MCF 10A (cell line): ENCODE measurements at regions not wholly inside any gene's neighbourhood (a gene's known extent, or its start where the extent isn't known, plus 50 kb on each side); places are given as distances from the start of the nearest gene placed in this dataset.

ENCODE experiments used
- BruUV-seq: library from RNA; stranded (reverse); fragments of 400-500 nt; replicated peaks from 2 replicates; lab custom pipeline; 2021; lab: Mats Ljungman, UMichigan
- CTCF ChIA-PET: fragments of 300-600 bp; sonication (Branson Sonifier 250); formaldehyde crosslinking; extraction: SDS; loops from one replicate; lab custom pipeline; 2021; ENCODE audit warnings: antibody characterized with exemption, inconsistent platforms; lab: Yijun Ruan, JAX
- POLR2A ChIA-PET: fragments of 300-600, 350-650 bp; sonication (Branson Sonifier 250); formaldehyde crosslinking; extraction: SDS; loops from one replicate; lab custom pipeline; 2020; ENCODE audit warnings: antibody characterized with exemption, inconsistent platforms; lab: Yijun Ruan, JAX
- DNase-seq: peaks from one replicate; pipeline ENCODE4 v3.0.0-alpha.2; 2018; ENCODE audit not compliant: unreplicated experiment
- H3K27ac Mint-ChIP-seq: one replicate; pipeline ENCODE4 v1.8.0; 2022; ENCODE audit warnings: mild to moderate bottlenecking, low read depth, mixed read lengths; ENCODE audit not compliant: unreplicated experiment
- H3K27me3 Mint-ChIP-seq: one replicate; pipeline ENCODE4 v1.8.0; 2022; ENCODE audit warnings: mixed read lengths; ENCODE audit not compliant: insufficient read depth, unreplicated experiment
- H3K36me3 Mint-ChIP-seq: one replicate; pipeline ENCODE4 v1.8.0; 2022; ENCODE audit warnings: mild to moderate bottlenecking, moderate library complexity, mixed read lengths; ENCODE audit not compliant: insufficient read depth, unreplicated experiment
- H3K4me1 Mint-ChIP-seq: one replicate; pipeline ENCODE4 v1.8.0; 2022; ENCODE audit warnings: mixed read lengths; ENCODE audit not compliant: insufficient read depth, unreplicated experiment
- H3K4me3 Mint-ChIP-seq: one replicate; pipeline ENCODE4 v1.8.0; 2022; ENCODE audit warnings: mild to moderate bottlenecking, moderate library complexity, mixed read lengths; ENCODE audit not compliant: unreplicated experiment
- H3K9me3 Mint-ChIP-seq: one replicate; pipeline ENCODE4 v1.8.0; 2022; ENCODE audit warnings: mixed read lengths; ENCODE audit not compliant: unreplicated experiment
- intact Hi-C: fragments of 100-400 bp; cut with micrococcal nuclease; formaldehyde crosslinking; loops from 2 replicates; pipeline ENCODE4 v1.14.1; 2022
- TF ChIP-seq, protein P1 (sequence below): fragments of 200-600 bp; IDR thresholded peaks from one replicate; pipeline ENCODE4 v1.8.0; 2022; ENCODE audit warnings: antibody characterized with exemption, mild to moderate bottlenecking; ENCODE audit not compliant: unreplicated experiment

DNA sequence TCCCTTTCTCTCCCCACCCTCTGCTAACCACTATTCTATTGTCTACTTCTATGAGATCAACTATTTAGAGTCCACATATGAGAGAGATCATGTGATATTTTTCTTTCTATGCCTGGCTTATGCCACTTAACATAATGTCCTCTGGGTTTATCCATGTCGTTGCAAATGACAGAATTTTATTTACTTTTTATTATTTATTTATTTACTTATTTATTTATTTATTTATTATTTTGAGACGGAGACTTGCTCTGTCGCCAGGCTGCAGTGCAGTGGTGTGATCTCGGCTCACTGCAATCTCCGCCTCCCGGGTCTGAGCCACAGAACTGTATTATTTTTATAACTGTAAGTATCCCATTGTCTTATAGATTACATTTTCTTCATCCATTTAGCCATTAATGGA, 443.4 kb upstream of the CDH19 start:
- TF ChIP-seq, protein P1, sequence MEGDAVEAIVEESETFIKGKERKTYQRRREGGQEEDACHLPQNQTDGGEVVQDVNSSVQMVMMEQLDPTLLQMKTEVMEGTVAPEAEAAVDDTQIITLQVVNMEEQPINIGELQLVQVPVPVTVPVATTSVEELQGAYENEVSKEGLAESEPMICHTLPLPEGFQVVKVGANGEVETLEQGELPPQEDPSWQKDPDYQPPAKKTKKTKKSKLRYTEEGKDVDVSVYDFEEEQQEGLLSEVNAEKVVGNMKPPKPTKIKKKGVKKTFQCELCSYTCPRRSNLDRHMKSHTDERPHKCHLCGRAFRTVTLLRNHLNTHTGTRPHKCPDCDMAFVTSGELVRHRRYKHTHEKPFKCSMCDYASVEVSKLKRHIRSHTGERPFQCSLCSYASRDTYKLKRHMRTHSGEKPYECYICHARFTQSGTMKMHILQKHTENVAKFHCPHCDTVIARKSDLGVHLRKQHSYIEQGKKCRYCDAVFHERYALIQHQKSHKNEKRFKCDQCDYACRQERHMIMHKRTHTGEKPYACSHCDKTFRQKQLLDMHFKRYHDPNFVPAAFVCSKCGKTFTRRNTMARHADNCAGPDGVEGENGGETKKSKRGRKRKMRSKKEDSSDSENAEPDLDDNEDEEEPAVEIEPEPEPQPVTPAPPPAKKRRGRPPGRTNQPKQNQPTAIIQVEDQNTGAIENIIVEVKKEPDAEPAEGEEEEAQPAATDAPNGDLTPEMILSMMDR, result no peak
- CTCF ChIA-PET, result no interaction called here

DNA sequence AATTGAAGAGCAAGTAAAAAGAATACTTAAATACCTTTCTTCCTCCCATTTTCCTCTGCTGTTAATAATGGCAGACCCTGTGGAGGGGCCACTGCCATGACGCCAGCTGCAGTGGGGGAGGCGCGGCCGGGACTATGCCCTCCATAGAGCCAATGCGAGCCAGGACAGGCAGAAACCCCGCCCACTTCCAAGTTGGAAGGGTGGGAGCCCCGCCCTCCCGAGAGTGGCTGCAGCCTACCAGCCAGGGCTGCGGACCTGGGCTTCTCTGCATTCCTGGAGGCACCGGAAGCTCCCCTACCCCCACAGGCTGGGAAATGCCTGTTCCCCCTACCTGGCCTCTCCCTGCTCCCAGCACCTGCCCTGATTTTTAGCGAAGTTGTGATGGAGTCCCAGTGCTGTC, 439.4 kb upstream of the CDH19 start:
- ChIA-PET POLR2A (no interaction called here), CTCF (interaction anchor here (0.5 kb wide), 1 partner anchor 8 kb away, joined by 4 read pairs; no protein-coding TSS in a partner anchor)
- Mint-ChIP-seq H3K4me1 (no peaks in the 10 kb centered on the region), H3K27me3 (peaks cover 41% of the 10 kb centered on the region), H3K36me3 (no peaks in the 10 kb centered on the region), H3K4me3 (no peak overlapping the region), H3K9me3 (no peaks in the 10 kb centered on the region), H3K27ac (no peak overlapping the region)
- DNase-seq, result no peak
- TF ChIP-seq, protein P1, result no peak
- intact Hi-C loops, result no loop called here
- BruUV-seq, result no TSS peak

More for the DNA sequence above, 443.4 kb upstream of the CDH19 start:
- Mint-ChIP-seq H3K36me3 (no peaks in the 10 kb centered on the region), H3K4me3 (no peak overlapping the region), H3K9me3 (no peaks in the 10 kb centered on the region), H3K27ac (no peak overlapping the region), H3K27me3 (peaks cover 37% of the 10 kb centered on the region), H3K4me1 (no peaks in the 10 kb centered on the region)
- DNase-seq, result no peak
- POLR2A ChIA-PET, result no interaction called here
- no TSS peak for BruUV-seq
- intact Hi-C loops, result no loop called here

DNA sequence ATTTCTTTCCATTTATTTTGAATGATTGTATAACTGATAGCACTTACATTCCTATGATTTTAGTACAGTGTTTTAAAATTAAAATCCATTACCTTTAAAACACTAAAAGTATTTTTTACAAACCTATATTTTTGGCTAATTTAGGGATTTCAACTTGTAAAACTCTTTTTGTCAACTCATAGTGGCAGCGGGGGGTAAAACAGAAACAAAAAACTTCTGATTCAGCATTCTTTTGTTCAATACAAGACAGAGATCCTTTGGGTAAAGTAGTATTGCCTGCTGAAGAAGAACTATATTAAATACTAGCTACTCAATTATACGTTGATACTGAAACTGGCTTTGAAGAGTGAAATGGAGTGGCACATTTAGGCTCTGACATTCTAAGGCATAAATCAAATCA, 437.4 kb upstream of the CDH19 start:
- Mint-ChIP-seq H3K9me3 (no peaks in the 10 kb centered on the region), H3K27me3 (peaks cover 53% of the 10 kb centered on the region), H3K36me3 (no peaks in the 10 kb centered on the region), H3K4me1 (no peaks in the 10 kb centered on the region), H3K4me3 (no peak overlapping the region), H3K27ac (no peak overlapping the region)
- BruUV-seq, result no TSS peak
- ChIA-PET CTCF (no interaction called here), POLR2A (no interaction called here)
- intact Hi-C loops, result no loop called here
- DNase-seq, result no peak
- TF ChIP-seq, protein P1, result no peak

DNA sequence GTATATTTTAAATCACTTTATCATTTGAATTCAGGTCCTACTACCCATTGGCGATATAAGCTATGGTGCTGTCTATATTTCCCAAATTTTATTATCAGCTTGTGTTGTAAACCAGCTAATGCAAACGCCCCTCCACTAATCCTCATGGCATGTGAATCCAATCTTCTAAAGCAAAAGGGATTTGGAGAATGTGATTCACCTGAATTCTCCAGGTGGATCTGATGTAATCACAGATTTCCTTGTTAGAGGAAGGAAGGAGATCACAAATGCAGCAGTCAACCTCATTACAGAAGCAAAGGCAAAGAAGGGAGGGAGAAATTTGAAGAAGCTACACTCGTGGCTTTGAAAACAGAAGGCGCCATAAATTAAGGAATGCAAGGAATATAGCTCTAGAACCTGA, 431.1 kb upstream of the CDH19 start:
- no peak overlapping the region for H3K27ac Mint-ChIP-seq
- CTCF ChIA-PET, result no interaction called here
- no TSS peak for BruUV-seq

More for the DNA sequence above, 431.1 kb upstream of the CDH19 start:
- H3K27me3 Mint-ChIP-seq, result peaks cover 55% of the 10 kb centered on the region
- no peak overlapping the region for H3K4me3 Mint-ChIP-seq
- intact Hi-C loops, result no loop called here
- no peaks in the 10 kb centered on the region for H3K36me3 Mint-ChIP-seq
- H3K4me1 Mint-ChIP-seq, result no peaks in the 10 kb centered on the region
- no peaks in the 10 kb centered on the region for H3K9me3 Mint-ChIP-seq
- TF ChIP-seq, protein P1, result no peak
- no peak for DNase-seq
- POLR2A ChIA-PET, result interaction anchor here (1.4 kb wide), 1 partner anchor 10 kb away, joined by 3 read pairs; no protein-coding TSS in a partner anchor
